Endodermal cell (in vitro differentiated cells): ENCODE measurements at regions not wholly inside any gene's neighbourhood (a gene's known extent, or its start where the extent isn't known, plus 50 kb on each side); places are given as distances from the start of the nearest gene placed in this dataset.

Experiments used
- DNase-seq: peaks from one replicate; pipeline ENCODE4 v3.0.0-alpha.2; 2017
- H3K27ac ChIP-seq: 2 replicates; pipeline ENCODE4 v1.5.1; 2013; ENCODE audit warnings: mild to moderate bottlenecking, low read depth, low read length, moderate library complexity
- H3K27me3 ChIP-seq: 2 replicates; pipeline ENCODE4 v1.6.1; 2013; ENCODE audit warnings: mild to moderate bottlenecking, low read length, moderate library complexity; ENCODE audit not compliant: insufficient read depth, control insufficient read depth, poor library complexity, severe bottlenecking
- H3K36me3 ChIP-seq: 2 replicates; pipeline ENCODE4 v1.7.0; 2013; ENCODE audit warnings: mild to moderate bottlenecking, low read length, moderate library complexity; ENCODE audit not compliant: control insufficient read depth, insufficient read depth
- H3K4me1 ChIP-seq: one replicate; pipeline ENCODE4 v1.7.0; 2013; ENCODE audit warnings: low read length; ENCODE audit not compliant: control insufficient read depth, insufficient read depth
- H3K4me3 ChIP-seq: 2 replicates; pipeline ENCODE4 v1.5.1; 2013; ENCODE audit warnings: mild to moderate bottlenecking, low read length, moderate library complexity
- H3K9ac ChIP-seq: 2 replicates; pipeline ENCODE4 v1.6.1; 2013; ENCODE audit warnings: mild to moderate bottlenecking, low read length, moderate library complexity; ENCODE audit not compliant: poor library complexity, severe bottlenecking; ENCODE audit errors: extremely low read depth
- H3K9me3 ChIP-seq: 2 replicates; pipeline ENCODE4 v1.6.1; 2013; ENCODE audit warnings: mild to moderate bottlenecking, low read length, moderate library complexity; ENCODE audit not compliant: control insufficient read depth
- H3K27ac Mint-ChIP-seq: 2 replicates; pipeline ENCODE4 v1.8.0; 2020; ENCODE audit warnings: mixed read lengths
- H3K27me3 Mint-ChIP-seq: 2 replicates; pipeline ENCODE4 v1.8.0; 2021; ENCODE audit warnings: mild to moderate bottlenecking, mixed read lengths; ENCODE audit not compliant: insufficient read depth
- H3K36me3 Mint-ChIP-seq: 2 replicates; pipeline ENCODE4 v1.8.0; 2020; ENCODE audit warnings: low read depth, mixed read lengths
- H3K4me1 Mint-ChIP-seq: 2 replicates; pipeline ENCODE4 v1.8.0; 2020; ENCODE audit warnings: mixed read lengths
- H3K4me3 Mint-ChIP-seq: 2 replicates; pipeline ENCODE4 v1.8.0; 2020; ENCODE audit warnings: mild to moderate bottlenecking, moderate library complexity, mixed read lengths
- H3K9me3 Mint-ChIP-seq: 2 replicates; pipeline ENCODE4 v1.8.0; 2020; ENCODE audit warnings: mild to moderate bottlenecking, mixed read lengths
- WGBS, 2 experiments: methylation state at CpG; one replicate each; pipeline versions ENCODE4 v1.1.5 to v1.1.7; 2013; ENCODE audit warnings: missing lambda C conversion rate in 2 of 2, mixed read lengths in 1 of 2; ENCODE audit not compliant: insufficient coverage in 1 of 2, insufficient read length in 1 of 2; 5-methylcytosine and 5-hydroxymethylcytosine counted together
- TF ChIP-seq, protein P1 (sequence below): fragments of 200-600 bp; sonication (generic); conservative IDR thresholded peaks from 2 replicates; pipeline ENCODE4 v1.5.0; 2021; ENCODE audit warnings: antibody characterized with exemption, mild to moderate bottlenecking

DNA sequence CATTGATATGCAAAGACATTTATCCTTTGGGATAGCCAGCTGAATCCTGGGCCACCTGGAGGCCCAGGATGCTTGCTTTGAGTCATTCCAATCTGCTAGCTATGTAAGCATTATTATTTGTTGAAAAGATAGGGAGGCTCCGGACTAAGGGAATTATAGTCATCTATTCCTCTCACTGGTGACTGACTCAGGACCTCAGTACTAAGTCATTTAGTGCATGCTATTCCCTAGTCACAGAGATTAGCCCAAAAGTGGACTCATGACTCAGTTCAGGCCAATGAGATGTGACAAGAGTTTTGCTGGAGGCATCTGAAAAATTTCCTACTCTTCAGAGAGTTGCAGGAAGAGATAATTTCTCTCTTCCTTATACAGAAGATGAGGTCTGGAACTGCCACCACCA, 67.9 kb upstream of the ITM2B start:
- H3K27me3 Mint-ChIP-seq = peaks cover 2% of the 10 kb centered on the region
- H3K36me3 Mint-ChIP-seq = no peaks in the 10 kb centered on the region
- WGBS, 2 experiments = 86% methylated on average over 1 of the region's 1 CpG; no CpG with 5 or more reads in 1 of the 2 experiments
- H3K9ac ChIP-seq = no peak overlapping the region
- no peaks in the 10 kb centered on the region for H3K9me3 Mint-ChIP-seq
- no peak overlapping the region for H3K4me3 Mint-ChIP-seq
- peaks cover 9% of the 10 kb centered on the region for H3K4me1 Mint-ChIP-seq
- H3K27ac Mint-ChIP-seq = no peak overlapping the region
- H3K27me3 ChIP-seq = no peaks in the 10 kb centered on the region
- H3K4me3 ChIP-seq = no peak overlapping the region
- no peaks in the 10 kb centered on the region for H3K4me1 ChIP-seq
- no peak overlapping the region for H3K27ac ChIP-seq
- TF ChIP-seq, protein P1, sequence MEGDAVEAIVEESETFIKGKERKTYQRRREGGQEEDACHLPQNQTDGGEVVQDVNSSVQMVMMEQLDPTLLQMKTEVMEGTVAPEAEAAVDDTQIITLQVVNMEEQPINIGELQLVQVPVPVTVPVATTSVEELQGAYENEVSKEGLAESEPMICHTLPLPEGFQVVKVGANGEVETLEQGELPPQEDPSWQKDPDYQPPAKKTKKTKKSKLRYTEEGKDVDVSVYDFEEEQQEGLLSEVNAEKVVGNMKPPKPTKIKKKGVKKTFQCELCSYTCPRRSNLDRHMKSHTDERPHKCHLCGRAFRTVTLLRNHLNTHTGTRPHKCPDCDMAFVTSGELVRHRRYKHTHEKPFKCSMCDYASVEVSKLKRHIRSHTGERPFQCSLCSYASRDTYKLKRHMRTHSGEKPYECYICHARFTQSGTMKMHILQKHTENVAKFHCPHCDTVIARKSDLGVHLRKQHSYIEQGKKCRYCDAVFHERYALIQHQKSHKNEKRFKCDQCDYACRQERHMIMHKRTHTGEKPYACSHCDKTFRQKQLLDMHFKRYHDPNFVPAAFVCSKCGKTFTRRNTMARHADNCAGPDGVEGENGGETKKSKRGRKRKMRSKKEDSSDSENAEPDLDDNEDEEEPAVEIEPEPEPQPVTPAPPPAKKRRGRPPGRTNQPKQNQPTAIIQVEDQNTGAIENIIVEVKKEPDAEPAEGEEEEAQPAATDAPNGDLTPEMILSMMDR = no peak
- no peak for DNase-seq
- H3K9me3 ChIP-seq = no peaks in the 10 kb centered on the region
- H3K36me3 ChIP-seq = no peaks in the 10 kb centered on the region

DNA sequence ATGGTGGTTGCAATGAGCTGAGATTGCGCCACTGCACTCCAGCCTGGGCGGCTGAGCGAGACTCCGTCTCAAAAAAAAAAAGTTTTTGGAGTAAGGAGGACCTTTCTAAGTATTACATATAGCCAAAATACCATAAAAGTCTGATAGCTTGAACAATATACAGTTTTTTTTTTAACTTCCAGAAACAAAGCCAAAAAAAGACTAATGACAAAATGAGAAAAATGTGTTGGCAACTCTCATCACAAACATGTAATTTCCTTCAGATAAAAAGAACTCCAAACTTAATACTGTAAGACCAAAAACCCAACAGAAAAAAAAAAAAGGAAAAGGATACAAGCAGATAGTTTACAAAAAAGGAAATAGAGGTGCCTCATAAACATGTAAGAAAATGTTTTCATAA, 68.2 kb upstream of the MED4 start:
- no peak overlapping the region for H3K4me3 ChIP-seq
- TF ChIP-seq, protein P1 = no peak
- H3K27me3 ChIP-seq = no peaks in the 10 kb centered on the region
- no peaks in the 10 kb centered on the region for H3K36me3 ChIP-seq
- no peaks in the 10 kb centered on the region for H3K9me3 ChIP-seq
- 100% methylated on average over 3 of the region's 4 CpGs; no CpG with 5 or more reads in 1 of the 2 experiments for WGBS, 2 experiments
- no peak for DNase-seq
- H3K4me1 ChIP-seq = no peaks in the 10 kb centered on the region
- no peak overlapping the region for H3K27ac ChIP-seq
- H3K4me3 Mint-ChIP-seq = no peak overlapping the region
- H3K9me3 Mint-ChIP-seq = no peaks in the 10 kb centered on the region
- no peaks in the 10 kb centered on the region for H3K36me3 Mint-ChIP-seq
- H3K27ac Mint-ChIP-seq = no peak overlapping the region
- no peak overlapping the region for H3K9ac ChIP-seq
- peaks cover 13% of the 10 kb centered on the region for H3K4me1 Mint-ChIP-seq
- peaks cover 2% of the 10 kb centered on the region for H3K27me3 Mint-ChIP-seq

DNA sequence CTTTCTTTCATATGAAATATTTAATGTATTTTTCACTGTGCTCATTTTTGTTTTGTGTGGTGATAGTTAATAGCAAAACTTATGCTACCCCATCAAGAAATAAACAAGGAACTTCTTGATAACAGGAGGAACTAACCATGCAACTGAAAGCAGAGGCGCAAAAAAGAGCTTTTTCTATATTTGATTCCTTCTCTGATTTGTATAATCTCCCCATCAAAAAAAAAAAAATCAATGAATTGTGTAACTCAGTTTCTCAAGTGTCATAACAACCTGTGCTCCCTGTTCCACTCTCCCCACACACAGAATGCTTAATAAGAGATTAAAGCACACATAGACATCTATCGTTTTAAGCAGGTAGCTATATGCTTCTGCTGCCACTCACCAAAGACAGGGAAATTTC, 67.3 kb upstream of the MED4 start:
- H3K4me3 Mint-ChIP-seq = no peak overlapping the region

More for the DNA sequence above, 67.3 kb upstream of the MED4 start:
- WGBS, 2 experiments = 98% methylated on average over 2 of the region's 2 CpGs; no CpG with 5 or more reads in 1 of the 2 experiments
- Histone ChIP-seq H3K27ac (no peak overlapping the region), H3K9me3 (no peaks in the 10 kb centered on the region), H3K4me1 (no peaks in the 10 kb centered on the region), H3K27me3 (no peaks in the 10 kb centered on the region), H3K36me3 (no peaks in the 10 kb centered on the region), H3K4me3 (no peak overlapping the region), H3K9ac (no peak overlapping the region)
- peaks cover 2% of the 10 kb centered on the region for H3K27me3 Mint-ChIP-seq
- H3K9me3 Mint-ChIP-seq = no peaks in the 10 kb centered on the region
- peaks cover 13% of the 10 kb centered on the region for H3K4me1 Mint-ChIP-seq
- DNase-seq = no peak
- no peaks in the 10 kb centered on the region for H3K36me3 Mint-ChIP-seq
- TF ChIP-seq, protein P1 = no peak
- no peak overlapping the region for H3K27ac Mint-ChIP-seq
